Retinal pigment epithelial cell (primary cell): ENCODE measurements at regions not wholly inside any gene's neighbourhood (a gene's known extent, or its start where the extent isn't known, plus 50 kb on each side); places are given as distances from the start of the nearest gene placed in this dataset.
A peak's percentile ranks its signal among the peaks of the same experiment; 100 is the strongest.

Experiments
- DNase-seq: peaks from one replicate; pipeline ENCODE4 v3.0.0-alpha.2; 2010; ENCODE audit warnings: low read depth
- H3K4me3 ChIP-seq: 2 replicates; pipeline ENCODE4 v1.5.1; 2011; ENCODE audit warnings: mild to moderate bottlenecking, low read length, control low read depth, moderate library complexity
- TF ChIP-seq, protein P1 (sequence below): conservative IDR thresholded peaks from 2 replicates; pipeline ENCODE4 v1.5.1; 2011; ENCODE audit warnings: low read depth, low read length, control low read depth, inconsistent platforms

DNA sequence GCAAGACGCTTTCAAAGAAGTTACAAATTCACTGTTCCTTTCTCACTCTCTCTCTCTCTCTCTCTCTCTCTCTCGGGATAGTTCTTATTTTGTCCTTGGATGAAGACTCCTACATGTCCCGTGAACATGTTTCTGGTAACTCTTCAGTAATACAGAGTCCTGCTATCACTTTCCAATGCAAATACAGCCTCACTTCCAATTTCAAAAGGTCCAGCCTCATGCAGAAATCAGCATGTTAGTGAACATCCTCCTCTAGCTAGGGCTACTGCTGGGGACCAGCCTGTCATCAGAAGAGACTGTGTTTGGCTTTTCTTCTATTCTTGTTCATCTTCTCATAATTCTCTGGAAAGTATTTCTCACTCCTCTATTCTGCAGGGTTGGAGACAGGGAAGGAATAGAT, 1306.7 kb upstream of the CELF4 start:
- H3K4me3 ChIP-seq: no peak overlapping the region
- TF ChIP-seq, protein P1, sequence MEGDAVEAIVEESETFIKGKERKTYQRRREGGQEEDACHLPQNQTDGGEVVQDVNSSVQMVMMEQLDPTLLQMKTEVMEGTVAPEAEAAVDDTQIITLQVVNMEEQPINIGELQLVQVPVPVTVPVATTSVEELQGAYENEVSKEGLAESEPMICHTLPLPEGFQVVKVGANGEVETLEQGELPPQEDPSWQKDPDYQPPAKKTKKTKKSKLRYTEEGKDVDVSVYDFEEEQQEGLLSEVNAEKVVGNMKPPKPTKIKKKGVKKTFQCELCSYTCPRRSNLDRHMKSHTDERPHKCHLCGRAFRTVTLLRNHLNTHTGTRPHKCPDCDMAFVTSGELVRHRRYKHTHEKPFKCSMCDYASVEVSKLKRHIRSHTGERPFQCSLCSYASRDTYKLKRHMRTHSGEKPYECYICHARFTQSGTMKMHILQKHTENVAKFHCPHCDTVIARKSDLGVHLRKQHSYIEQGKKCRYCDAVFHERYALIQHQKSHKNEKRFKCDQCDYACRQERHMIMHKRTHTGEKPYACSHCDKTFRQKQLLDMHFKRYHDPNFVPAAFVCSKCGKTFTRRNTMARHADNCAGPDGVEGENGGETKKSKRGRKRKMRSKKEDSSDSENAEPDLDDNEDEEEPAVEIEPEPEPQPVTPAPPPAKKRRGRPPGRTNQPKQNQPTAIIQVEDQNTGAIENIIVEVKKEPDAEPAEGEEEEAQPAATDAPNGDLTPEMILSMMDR: no peak

DNA sequence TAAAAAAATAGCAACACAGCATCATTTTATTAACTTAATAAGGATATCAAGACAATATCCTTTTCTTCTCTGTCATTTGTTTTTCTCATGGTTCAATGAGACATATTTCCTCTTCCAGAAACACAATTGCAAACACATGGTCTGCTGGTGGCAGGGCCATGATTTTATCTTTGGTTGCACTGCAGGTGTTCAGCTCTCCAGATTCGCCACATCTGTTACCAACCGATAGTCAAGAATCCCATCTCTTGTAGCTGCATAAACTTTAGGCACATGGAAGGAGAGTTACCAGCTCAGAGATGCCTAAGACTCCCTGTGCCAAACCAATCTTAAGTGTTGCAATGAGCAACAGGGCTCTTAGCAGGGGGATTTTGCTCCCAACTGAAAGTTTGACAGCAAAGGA, 1303.2 kb upstream of the CELF4 start:
- TF ChIP-seq, protein P1: no peak
- H3K4me3 ChIP-seq: no peak overlapping the region
- DNase-seq: no peak

More for the DNA sequence above, 1306.7 kb upstream of the CELF4 start:
- DNase-seq: no peak

DNA sequence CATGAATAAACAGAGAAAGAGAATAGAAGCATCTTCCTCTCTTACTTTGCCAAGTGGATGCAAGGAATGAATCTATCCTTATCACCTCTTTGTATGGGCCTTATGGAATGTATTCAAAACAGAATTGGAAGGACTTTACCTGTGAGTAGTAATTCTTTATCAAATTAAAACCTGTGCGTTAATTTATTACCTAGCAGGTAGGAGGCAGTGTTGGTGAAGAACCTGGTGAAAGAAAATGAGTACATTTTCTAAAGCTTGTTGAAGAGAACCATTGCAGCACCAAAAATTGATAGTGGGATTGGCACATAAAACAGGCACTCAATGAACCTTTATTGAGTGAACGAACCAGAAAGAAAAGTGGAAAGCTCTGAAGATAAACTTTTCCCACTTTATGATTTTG, 1302.1 kb upstream of the CELF4 start:
- TF ChIP-seq, protein P1: peak; percentile 3
- no peak for DNase-seq
- no peak overlapping the region for H3K4me3 ChIP-seq

DNA sequence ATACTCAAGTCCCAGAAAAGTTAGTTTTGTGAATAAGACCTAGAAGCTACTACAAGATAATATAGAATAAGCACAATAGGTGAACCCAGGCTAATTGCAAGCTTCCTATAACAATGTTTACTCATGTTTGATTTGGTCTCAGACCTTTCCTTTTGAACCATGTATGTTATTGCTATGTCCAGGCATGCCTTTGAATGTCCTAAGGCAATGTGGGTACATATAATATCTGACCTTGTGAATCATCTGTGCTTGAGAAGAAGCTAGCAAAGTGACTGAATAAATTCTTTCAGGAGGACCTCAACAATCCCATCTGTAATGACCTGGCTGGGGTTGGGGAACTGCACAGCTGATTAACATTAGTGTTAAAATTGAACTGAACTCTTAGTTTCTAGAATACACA, 1285.9 kb upstream of the CELF4 start:
- no peak for DNase-seq
- TF ChIP-seq, protein P1: no peak
- H3K4me3 ChIP-seq: no peak overlapping the region

DNA sequence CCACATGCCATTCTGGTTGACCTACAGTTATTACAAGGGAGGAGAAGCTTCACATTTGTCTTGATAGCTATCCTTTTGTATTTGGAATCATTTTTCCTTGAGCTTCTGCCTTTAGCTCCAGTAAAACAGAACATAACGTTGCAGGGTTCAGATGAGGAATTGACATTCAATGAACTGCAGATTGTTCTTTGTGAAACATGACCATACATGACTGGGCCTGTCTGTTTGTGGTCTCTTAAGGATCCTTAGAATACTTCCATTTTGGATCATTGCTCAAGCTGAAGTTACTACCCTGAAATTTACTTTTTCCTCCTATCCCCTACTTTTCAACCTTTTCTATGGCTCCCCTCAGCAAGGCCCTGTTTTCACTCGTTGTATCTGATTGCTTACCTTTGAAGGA, 1281.7 kb upstream of the CELF4 start:
- H3K4me3 ChIP-seq: no peak overlapping the region
- no peak for DNase-seq
- TF ChIP-seq, protein P1: no peak

DNA sequence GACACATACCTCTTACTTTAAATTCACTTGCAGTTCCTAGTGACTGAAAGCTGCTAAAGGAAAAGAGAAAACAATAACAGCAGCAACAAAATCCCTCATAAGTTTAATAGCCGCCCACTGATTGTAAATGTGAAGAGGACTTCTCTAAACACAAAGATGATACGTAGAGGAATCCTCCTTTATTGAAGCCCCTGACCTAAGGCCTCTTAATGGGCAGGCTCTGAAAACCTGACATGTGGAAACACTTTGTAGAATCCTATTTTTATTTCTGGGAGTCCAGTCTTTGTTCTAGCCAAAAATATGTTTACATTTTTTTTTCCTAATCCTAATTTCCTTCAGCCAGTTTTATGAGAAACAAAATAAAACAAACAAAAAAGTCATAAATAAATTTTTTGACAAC, 1277.7 kb upstream of the CELF4 start:
- H3K4me3 ChIP-seq: no peak overlapping the region
- no peak for DNase-seq
- TF ChIP-seq, protein P1: no peak

DNA sequence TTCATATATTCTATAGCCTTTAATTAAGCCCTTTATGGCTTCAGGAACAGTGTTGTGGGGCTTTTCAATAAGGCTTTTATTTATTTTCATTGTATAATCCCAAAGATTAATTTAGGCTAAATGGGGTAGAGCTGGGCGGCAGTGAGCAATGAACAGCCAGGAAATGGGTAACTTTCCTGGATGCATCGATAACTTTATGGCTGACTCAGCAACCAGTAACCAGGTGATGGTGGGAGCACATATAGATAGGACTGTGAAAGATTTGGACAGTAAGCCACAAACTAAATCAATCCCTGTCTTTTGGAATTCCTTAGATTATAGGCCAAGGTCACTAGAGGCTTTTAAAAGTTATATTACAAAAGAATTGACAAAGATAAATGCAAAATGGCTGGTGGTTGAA, 1260.6 kb upstream of the CELF4 start:
- H3K4me3 ChIP-seq: no peak overlapping the region
- TF ChIP-seq, protein P1: no peak
- DNase-seq: no peak
